Bronchial epithelial cell (primary cell): ENCODE measurements at regions not wholly inside any gene's neighbourhood (a gene's known extent, or its start where the extent isn't known, plus 50 kb on each side); places are given as distances from the start of the nearest gene placed in this dataset.

Experiments
- DNase-seq: peaks from one replicate; pipeline ENCODE4 v3.0.0-alpha.2; 2010; ENCODE audit warnings: low read depth
- FAIRE-seq: peaks from 2 replicates; lab custom pipeline; 2011; peaks lifted over from hg19 to GRCh38; lab: Jason Lieb, UNC
- H3K27me3 ChIP-seq: 2 replicates; pipeline ENCODE4 v1.5.1; 2011; ENCODE audit warnings: low read length; ENCODE audit not compliant: control insufficient read depth, insufficient read depth
- H3K36me3 ChIP-seq: 2 replicates; pipeline ENCODE4 v1.5.1; 2011; ENCODE audit warnings: low read length; ENCODE audit not compliant: control insufficient read depth, insufficient read depth
- H3K4me3 ChIP-seq: 2 replicates; pipeline ENCODE4 v1.5.1; 2011; ENCODE audit warnings: mild to moderate bottlenecking, low read depth, low read length, control low read depth
- CTCF ChIP-seq: IDR thresholded peaks from 2 replicates; pipeline ENCODE4 v1.5.1; 2011; ENCODE audit warnings: mild to moderate bottlenecking, moderate library complexity, low read length, control low read depth, inconsistent platforms; ENCODE audit not compliant: insufficient read depth, severe bottlenecking

- Histone ChIP-seq H3K36me3 (no peaks in the 10 kb centered on the region), H3K4me3 (no peak overlapping the region), H3K27me3 (peaks cover 2% of the 10 kb centered on the region)
- FAIRE-seq (no peak), DNase-seq (no peak)
- TF ChIP-seq CTCF: no peak
These were observed 353.2 kb upstream of the PKDCC start for GRCh38 chr2:41694536-41695049.

GRCh38 chr2:41695198-41696113, 352.4 kb upstream of the PKDCC start:
- Histone ChIP-seq H3K4me3 (no peak overlapping the region), H3K36me3 (no peaks in the 10 kb centered on the region), H3K27me3 (peaks cover 2% of the 10 kb centered on the region)
- DNase-seq: no peak
- FAIRE-seq: no peak
- no peak for TF ChIP-seq CTCF

- no peak for FAIRE-seq
- no peak for DNase-seq
- Histone ChIP-seq H3K36me3 (no peaks in the 10 kb centered on the region), H3K4me3 (no peak overlapping the region), H3K27me3 (peaks cover 2% of the 10 kb centered on the region)
- TF ChIP-seq CTCF: no peak
These were observed 350.4 kb upstream of the PKDCC start for GRCh38 chr2:41697389-41697788.

GRCh38 chr2:41698678-41699422, 349.0 kb upstream of the PKDCC start:
- H3K27me3 ChIP-seq: peaks cover 2% of the 10 kb centered on the region
- DNase-seq: no peak
- TF ChIP-seq CTCF: peak; percentile 80
- no peak for FAIRE-seq
- H3K4me3 ChIP-seq: no peak overlapping the region
- H3K36me3 ChIP-seq: no peaks in the 10 kb centered on the region

GRCh38 chr2:41701231-41701630, 346.6 kb upstream of the PKDCC start:
- no peak for DNase-seq
- Histone ChIP-seq H3K27me3 (no peaks in the 10 kb centered on the region), H3K36me3 (no peaks in the 10 kb centered on the region), H3K4me3 (no peak overlapping the region)
- no peak for FAIRE-seq
- TF ChIP-seq CTCF: no peak
